Stimulated activated CD4-positive, alpha-beta T cell treated with anti-CD3 and anti-CD28 coated beads, TNF-alpha, amount 100 ng/mL, for 24 hours (primary cell): ENCODE measurements at regions not wholly inside any gene's neighbourhood (a gene's known extent, or its start where the extent isn't known, plus 50 kb on each side); places are given as distances from the start of the nearest gene placed in this dataset.

Experiments used
- DNase-seq, 3 experiments: peaks; one replicate each; pipeline ENCODE4 v3.0.0-alpha.2; 2020; ENCODE audit warnings: low read depth in 3 of 3

DNA sequence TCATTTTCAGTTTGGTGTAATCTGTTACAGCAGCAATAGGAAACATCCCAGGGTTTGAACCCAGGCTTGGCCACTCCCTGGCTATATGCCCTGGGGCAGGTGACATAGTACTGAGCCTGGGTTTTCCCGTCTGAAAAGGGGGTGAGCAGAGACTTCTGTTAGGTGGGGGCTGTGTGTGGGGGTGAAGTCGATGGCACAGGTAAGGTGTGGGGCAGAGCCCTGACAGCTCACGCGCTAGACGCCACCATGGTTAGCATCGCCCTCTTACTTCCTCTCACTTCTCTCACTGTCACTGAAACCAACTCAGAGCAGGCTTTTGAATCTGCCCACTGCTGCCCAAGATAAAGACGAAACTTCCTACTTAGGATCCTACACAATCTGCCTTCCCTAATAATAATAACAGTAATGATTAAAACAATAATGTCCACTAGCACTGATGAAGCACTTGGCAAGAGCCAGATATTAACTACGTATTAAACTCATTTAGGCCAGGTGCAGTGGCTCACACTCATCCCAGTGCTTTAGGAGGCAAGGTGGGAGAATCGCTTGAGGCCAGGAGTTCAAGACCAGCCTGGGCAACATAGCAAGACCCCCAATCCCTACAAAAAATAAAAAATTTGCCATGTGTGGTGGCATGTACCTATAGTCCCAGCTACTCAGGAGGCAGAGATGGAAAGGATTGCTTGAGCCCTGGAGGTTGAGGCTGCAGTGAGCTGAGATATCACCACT is 117.9 kb upstream of the PTPN1 start:
- no peak for DNase-seq

DNA sequence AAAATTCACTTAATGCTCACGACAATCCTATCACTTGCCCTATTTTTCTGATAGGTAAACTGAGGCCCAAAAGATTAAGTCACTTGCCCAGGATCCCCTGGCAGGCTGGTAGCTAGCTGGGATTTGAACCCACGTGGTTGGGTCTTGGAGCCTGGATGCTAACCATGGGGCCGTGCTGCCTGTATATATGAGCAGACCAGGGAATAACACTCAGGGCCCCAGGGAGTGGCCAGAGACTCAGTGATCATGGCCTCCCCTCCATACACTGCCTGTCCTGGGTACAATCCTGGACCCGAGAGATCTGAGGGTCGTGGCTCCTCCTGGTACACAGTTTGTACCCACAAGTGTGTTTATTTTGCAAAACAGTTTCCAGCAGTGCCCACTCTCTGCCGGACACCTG is 116.9 kb upstream of the PTPN1 start:
- no peak for DNase-seq

- DNase-seq = no peak
Observed at GRCh38 chr20:50393990-50394561, 116.1 kb upstream of the PTPN1 start.

DNA sequence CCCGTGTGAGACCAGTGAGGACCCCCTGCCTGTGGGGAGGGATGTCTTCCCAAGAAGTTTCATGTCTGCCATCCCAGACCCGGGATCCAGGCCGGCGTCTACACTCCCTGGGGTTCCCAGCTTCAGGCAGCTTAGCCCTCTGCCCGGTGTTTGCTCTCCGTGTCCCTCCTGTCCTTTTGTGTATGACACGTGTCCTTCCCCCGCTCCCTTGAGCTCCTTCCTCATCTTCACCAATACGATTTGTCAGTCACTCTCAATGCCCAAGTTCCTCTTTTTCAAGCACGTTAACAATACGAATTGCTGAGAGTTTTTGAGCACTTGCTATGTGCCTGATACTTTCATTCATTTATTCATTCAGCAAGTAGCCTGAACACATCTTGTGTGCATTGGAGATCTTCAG is 115.6 kb upstream of the PTPN1 start:
- no peak for DNase-seq

DNA sequence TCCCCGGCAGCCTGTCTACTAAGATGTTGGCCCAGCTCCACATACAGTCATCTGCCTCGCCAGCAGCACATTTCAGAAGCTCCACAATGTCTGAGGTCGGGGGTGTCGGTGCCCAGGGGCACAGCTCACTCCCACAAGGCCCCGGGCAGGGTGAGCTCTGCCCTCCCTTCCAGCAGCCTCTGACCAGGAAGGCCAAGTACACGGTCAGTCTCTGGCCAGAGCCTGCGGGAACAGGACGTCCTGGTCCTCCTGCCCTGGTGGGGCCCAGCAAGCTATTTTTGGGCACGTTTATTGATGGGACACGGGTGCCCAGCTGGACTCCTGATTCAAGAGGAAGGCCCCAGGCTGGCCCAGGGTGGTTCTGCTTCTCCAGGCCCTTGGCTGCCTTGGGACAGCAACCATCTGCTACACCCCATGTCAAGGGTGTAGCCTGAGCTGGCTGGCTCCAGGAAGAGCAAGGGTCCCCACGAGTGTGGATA is 114.9 kb upstream of the PTPN1 start:
- DNase-seq = no peak

DNA sequence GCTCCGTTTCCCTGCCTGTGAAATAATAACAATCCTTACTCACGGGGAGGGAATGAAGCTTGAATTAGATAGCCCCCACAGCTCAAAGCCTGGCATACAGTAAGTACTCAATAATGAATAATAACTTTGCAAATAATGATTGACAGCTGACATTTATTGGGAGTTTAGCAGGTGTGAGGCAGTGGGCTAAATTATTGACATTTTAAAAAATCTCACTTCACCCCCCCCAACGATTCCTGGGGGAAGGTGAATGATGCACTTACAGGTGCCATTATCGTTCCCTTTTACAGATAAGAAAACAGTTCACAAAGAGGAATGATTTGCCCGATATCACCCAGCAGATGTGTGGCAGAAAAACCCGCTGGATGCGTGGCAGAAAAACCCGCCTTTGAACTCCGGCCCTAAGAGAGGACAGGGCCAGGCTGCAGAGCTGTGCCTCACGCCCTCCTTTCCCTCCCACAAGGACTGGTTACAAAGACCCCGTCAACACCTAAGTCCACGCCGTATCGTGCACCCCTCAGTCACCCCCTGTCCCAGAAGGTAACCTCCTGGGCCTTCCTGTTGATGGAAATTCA is 114.2 kb upstream of the PTPN1 start:
- DNase-seq = no peak

DNA sequence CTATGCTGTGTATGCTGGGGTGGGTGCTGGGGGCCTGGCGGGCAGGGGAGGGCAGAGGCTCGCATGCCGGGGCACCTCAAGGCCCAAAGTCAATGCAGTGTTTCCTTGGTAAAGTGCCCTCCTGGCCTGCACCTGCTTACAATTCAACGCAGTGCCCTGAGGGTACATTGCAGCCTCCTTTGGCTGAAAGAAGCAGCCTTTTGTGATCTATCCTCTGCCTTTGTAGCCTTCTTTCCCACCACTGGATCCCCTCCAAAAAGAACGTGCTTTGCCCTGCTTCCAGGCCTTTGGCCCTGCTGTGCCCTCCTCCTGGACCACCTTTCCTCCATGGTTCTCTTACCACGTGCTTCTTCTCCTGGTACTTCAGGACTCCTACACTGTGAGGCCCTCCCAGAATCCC is 113.6 kb upstream of the PTPN1 start:
- DNase-seq = no peak

DNA sequence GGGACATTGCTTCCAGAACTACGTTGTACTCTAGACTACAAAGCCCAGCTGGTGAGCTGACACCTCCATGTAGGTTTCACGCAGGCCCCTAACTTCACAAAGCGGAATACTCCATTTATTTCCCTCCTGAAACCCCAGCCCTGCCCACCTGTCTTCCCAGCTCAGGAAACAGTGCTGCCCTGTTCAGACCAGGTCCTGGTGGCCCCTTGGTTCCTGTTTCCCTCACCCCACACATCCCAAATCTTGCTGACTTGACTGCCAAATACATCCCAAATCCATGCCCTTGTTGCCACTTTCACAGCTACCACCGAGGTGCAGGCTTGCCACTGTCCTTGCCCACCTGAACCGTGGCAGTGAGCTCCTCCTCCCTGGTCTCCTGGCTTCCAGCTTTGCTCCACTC is 113.1 kb upstream of the PTPN1 start:
- no peak for DNase-seq

DNA sequence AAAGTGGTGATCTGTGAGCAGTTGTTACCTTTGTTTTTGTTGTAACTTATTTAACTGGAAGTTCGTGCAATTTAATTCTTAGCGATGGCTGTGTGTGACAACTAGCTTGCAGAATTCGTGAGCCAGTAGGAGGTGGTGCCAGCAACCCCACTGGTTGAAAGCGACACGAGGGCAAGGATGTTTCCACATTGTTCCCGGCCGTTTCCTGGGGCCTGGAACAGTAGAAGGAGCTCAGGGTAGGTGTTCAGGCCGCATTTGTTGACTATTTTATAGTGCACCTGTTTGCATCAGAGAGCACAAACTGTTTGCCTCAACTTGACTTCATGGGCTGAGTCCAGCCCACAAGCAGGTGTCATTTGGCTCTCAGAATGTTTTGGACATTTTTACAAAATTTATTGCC is 112.1 kb upstream of the PTPN1 start:
- DNase-seq = no peak

GRCh38 chr20:50398471-50398820 is 111.7 kb upstream of the PTPN1 start:
- DNase-seq = no peak

GRCh38 chr20:50398821-50399554 is 111.2 kb upstream of the PTPN1 start:
- no peak for DNase-seq

GRCh38 chr20:50399555-50399916 is 110.6 kb upstream of the PTPN1 start:
- no peak for DNase-seq

- no peak for DNase-seq
Observed at GRCh38 chr20:50399917-50400704, 110.1 kb upstream of the PTPN1 start.

- DNase-seq = no peak
Observed at GRCh38 chr20:50400705-50401586, 109.2 kb upstream of the PTPN1 start.

DNA sequence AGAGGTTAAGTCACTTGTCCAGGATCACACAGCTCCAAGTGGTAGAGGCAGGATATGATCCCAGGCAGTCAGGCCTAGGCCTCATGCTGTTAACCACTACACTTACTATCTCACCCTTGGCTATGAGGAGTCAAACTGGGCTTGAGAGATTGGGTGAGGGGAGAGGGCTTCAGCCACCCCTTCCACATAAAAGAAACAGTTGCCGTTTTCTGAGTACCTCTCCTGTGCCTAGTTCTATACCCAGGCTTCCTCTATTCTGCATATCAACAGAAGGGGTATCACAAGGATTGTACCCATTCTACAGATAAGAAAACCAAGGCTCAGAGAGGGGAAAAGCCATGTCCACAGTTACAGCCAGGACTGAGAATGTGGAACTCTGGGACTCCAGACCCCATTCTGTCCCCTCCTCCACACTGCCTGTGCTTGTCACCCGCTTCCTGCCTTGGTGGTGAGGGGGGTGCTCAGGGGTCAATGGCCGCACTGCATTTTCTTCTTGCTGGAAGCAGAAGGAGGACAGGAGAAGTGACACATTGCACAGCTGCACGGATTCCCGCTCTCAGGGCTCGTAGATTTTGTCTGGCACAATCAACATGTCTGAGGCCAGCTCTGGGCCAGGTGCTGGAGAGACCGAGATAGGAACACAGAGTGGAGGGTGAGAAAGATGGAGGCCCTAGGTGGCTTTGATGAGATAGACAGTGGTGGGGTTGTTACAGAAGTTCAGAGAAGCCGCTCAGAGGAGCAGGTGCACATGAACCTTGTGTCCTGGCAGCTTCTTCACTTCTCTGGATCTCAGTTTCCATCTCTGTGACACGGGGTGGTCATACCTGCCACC is 108.4 kb upstream of the PTPN1 start:
- no peak for DNase-seq

GRCh38 chr20:50403565-50404418 is 106.4 kb upstream of the PTPN1 start:
- no peak for DNase-seq

DNA sequence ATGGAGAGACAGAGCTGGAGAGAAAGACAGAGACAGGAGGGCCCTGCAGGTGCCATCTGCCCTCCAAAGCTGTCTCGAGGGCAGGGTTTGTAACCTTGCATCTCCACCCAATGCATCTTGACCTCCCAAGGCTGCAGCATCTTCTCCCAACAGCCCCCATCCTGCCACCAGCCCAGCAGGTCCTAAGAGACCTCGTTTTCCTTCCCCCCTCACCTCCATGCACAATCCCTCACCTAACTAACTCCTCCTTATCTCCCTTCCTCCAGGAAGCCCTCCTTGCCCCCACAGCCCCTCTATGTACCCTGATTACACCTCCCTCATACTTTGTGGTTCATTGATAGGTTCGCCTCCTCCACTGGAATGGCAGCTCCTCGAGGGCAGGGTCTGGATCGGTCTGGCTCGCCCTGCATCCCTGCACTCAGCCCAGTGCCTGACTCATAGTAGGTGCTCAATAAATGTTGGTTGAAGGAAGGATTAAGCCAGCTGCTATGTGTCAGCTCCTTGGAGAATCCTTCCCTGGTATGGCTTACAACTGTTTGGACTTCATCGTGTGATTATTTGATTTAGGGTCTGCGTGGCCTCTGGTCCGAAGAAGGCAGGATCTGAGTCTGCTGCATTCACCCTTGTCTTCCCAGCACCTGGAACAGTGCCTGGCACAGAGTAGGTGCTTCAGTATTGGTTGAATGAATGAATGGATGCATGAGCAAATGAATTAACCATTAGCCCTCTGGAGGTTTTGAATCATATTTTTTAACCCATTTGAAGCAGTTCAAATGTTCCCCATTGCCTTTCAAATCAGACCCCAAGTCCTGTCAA is 105.6 kb upstream of the PTPN1 start:
- no peak for DNase-seq

DNA sequence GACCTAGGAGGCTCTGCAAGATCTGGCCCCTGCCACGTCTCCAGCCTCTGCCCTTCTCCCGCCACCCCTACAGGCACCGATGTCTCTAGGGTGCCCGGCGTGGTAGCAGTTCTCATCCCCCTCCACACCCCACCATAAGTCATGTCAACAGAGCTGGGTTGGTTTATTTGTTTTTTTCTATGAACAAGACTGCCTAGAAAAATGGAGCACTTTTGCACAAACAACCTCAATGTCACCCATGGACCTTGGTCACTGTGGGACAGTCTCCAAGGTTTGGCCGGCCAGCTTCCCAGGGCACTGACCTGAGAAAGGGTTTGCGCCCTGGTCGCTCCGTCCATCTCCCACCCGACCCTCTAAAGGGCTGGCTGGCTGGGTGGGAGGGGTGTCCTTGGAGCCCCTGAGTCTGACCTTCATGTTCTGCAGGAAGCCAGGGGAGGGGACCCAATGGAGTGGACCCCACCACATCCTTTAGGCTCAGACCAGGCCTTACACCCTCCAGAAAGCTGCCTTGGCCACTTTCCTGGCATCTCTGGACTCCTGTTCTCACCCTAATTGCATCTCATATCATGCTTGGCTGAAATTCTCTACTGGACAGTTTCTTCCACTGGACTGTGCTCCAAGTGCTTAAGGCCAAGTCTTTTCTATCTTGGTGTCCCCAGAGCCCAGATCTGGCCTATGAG is 104.8 kb upstream of the PTPN1 start:
- no peak for DNase-seq
